ENCODE measurements at regions not wholly inside any gene's neighbourhood (a gene's known extent, or its start where the extent isn't known, plus 50 kb on each side); places are given as distances from the start of the nearest gene placed in this dataset.

GRCh38 chr11:70530010-70530409 is 131.7 kb downstream of the CTTN start:
- Histone ChIP-seq H3K9ac (ENCODE audit: extremely low read depth, insufficient read length, low read length) (no peak overlapping the region), H3K9me3 (ENCODE audit: control insufficient read depth, low read depth, low read length) (no peaks in the 10 kb centered on the region), H2BK120ac (ENCODE audit: low read depth, low read length, poor library complexity, severe bottlenecking) (no peak overlapping the region), H3K27ac (ENCODE audit: insufficient read length, low read depth, low read length) (no peak overlapping the region), H4K91ac (ENCODE audit: insufficient read length, low read depth, low read length) (no peak overlapping the region), H4K8ac (replicated peaks; ENCODE audit: insufficient read length, low read depth, low read length) (no peak overlapping the region), H3K23ac (ENCODE audit: insufficient read length, low read depth, low read length) (no peak overlapping the region), H3T11ph (ENCODE audit: low read length) (no peak overlapping the region), H3K56ac (ENCODE audit: insufficient read length, low read depth, low read length) (no peak overlapping the region), H4K5ac (ENCODE audit: insufficient read length, low read depth, low read length) (no peak overlapping the region), H3K4me1 (ENCODE audit: insufficient read depth, low read length) (peaks cover 11% of the 10 kb centered on the region; the same call in 1 of the 2 replicates), H2BK15ac (ENCODE audit: low read depth, low read length) (no peak overlapping the region), H3K14ac (ENCODE audit: insufficient read depth, low read length) (no peak overlapping the region), H3K4ac (ENCODE audit: low read depth, low read length) (no peak overlapping the region), H2BK12ac (ENCODE audit: insufficient read length, low read depth, low read length) (no peak overlapping the region), H2AK5ac (ENCODE audit: insufficient read length, low read length) (no peak overlapping the region), H3K18ac (ENCODE audit: insufficient read length, low read depth, low read length) (no peak overlapping the region), H3K23me2 (ENCODE audit: insufficient read length, low read depth, low read length, poor library complexity, severe bottlenecking) (no peaks in the 10 kb centered on the region), H2BK5ac (ENCODE audit: insufficient read length, low read length) (no peak overlapping the region), H2BK20ac (ENCODE audit: low read depth, low read length, poor library complexity, severe bottlenecking) (no peak overlapping the region), H2AFZ (ENCODE audit: low read length) (no peak overlapping the region), H4K20me1 (ENCODE audit: control insufficient read depth, insufficient read depth, insufficient read length) (no peaks in the 10 kb centered on the region), H3K27me3 (ENCODE audit: insufficient read depth, low read length) (no peaks in the 10 kb centered on the region), H3K79me1 (ENCODE audit: insufficient read depth, low read depth, low read length, poor library complexity, severe bottlenecking) (no peaks in the 10 kb centered on the region), H3K4me2 (ENCODE audit: insufficient read depth, insufficient read length, low read length) (no peak overlapping the region), H3K79me2 (ENCODE audit: insufficient read depth, low read length) (no peaks in the 10 kb centered on the region)
- WGBS (ENCODE audit: extremely low coverage, insufficient read length, low lambda C conversion rate) = no CpG with 5 or more reads among the region's 10 CpGs
- Mint-ChIP-seq H3K27ac (no peak overlapping the region), H3K9me3 (peaks cover 0 to under 1% of the 10 kb centered on the region in 2 experiments; a peak in 2 of 5 replicates), H3K4me3 (no peak overlapping the region), H3K36me3 (ENCODE audit: insufficient read depth in 1 of 3, low read depth in 3 of 3) (peaks cover 0 to 2% (median under 1%) of the 10 kb centered on the region in 3 experiments; a peak in 3 of 7 replicates), H3K4me1 (peaks cover 27 to 32% of the 10 kb centered on the region in 2 experiments), H3K27me3 (ENCODE audit: low read depth) (no peaks in the 10 kb centered on the region)
- TF ChIP-seq CTCF (conservative IDR thresholded peaks at IDR 0.05) = no peak
- DNase-seq = no peak
